Erythroblast (primary cell): ENCODE measurements at regions not wholly inside any gene's neighbourhood (a gene's known extent, or its start where the extent isn't known, plus 50 kb on each side); places are given as distances from the start of the nearest gene placed in this dataset.

Experiments used
- GATA1 ChIP-seq: IDR thresholded peaks from 2 replicates; pipeline ENCODE4 v1.6.1; 2011; ENCODE audit warnings: low read depth, mild to moderate bottlenecking, control low read depth, low read length, moderate library complexity
- POLR2A ChIP-seq: IDR thresholded peaks from 2 replicates; pipeline ENCODE4 v1.6.1; 2011; ENCODE audit warnings: mild to moderate bottlenecking, low read length

GRCh38 chr4:95742872-95743271 lies 97.0 kb upstream of the PDHA2 start:
- TF ChIP-seq POLR2A: no peak
- TF ChIP-seq GATA1: no peak
